HG03097 (cell line): ENCODE measurements at regions not wholly inside any gene's neighbourhood (a gene's known extent, or its start where the extent isn't known, plus 50 kb on each side); places are given as distances from the start of the nearest gene placed in this dataset.
"Not testable (repeated sequence)": the region's sequence is repeated elsewhere in the genome, so short reads cannot be mapped to it uniquely, and the experiment has no call there.

ENCODE experiments used
- ATAC-seq: cut with Tn5 transposase; IDR thresholded peaks from one replicate; pipeline ENCODE4 v1.9.1; 2021; ENCODE audit not compliant: unreplicated experiment, low FRiP score

GRCh38 chr3:103818800-103819199, 1384.0 kb downstream of the ZPLD1 start:
- ATAC-seq = no peak

- ATAC-seq = no peak
These were observed 1390.8 kb downstream of the ZPLD1 start for GRCh38 chr3:103825586-103825985.

GRCh38 chr3:103829723-103830326, 1395.0 kb downstream of the ZPLD1 start:
- no peak for ATAC-seq

- ATAC-seq = no peak
These were observed 1412.6 kb downstream of the ZPLD1 start for GRCh38 chr3:103847081-103848062.

- ATAC-seq = no peak
These were observed 1417.0 kb downstream of the ZPLD1 start for GRCh38 chr3:103851793-103852192.

- no peak for ATAC-seq
These were observed 1427.6 kb downstream of the ZPLD1 start for GRCh38 chr3:103862415-103862814.

- ATAC-seq = no peak
These were observed 1428.6 kb downstream of the ZPLD1 start for GRCh38 chr3:103863381-103863780.

GRCh38 chr3:103866113-103866512, 1431.3 kb downstream of the ZPLD1 start:
- no peak for ATAC-seq

GRCh38 chr3:103873021-103873420, 1438.2 kb downstream of the ZPLD1 start:
- no peak for ATAC-seq

- no peak for ATAC-seq
These were observed 1439.2 kb downstream of the ZPLD1 start for GRCh38 chr3:103873897-103874545.

- ATAC-seq = not testable (repeated sequence)
These were observed 1447.0 kb downstream of the ZPLD1 start for GRCh38 chr3:103881809-103882208.

- no peak for ATAC-seq
These were observed 1454.9 kb downstream of the ZPLD1 start for GRCh38 chr3:103889675-103890074.

GRCh38 chr3:103894162-103894822, 1459.5 kb downstream of the ZPLD1 start:
- ATAC-seq = no peak

- no peak for ATAC-seq
These were observed 1464.5 kb downstream of the ZPLD1 start for GRCh38 chr3:103899328-103899727.

GRCh38 chr3:103904991-103905390, 1461.7 kb upstream of the ALCAM start:
- ATAC-seq = no peak

- ATAC-seq = no peak
These were observed 1460.4 kb upstream of the ALCAM start for GRCh38 chr3:103906304-103906703.

GRCh38 chr3:103906808-103907207, 1459.9 kb upstream of the ALCAM start:
- ATAC-seq = no peak

- no peak for ATAC-seq
These were observed 1459.1 kb upstream of the ALCAM start for GRCh38 chr3:103907567-103907966.

- ATAC-seq = no peak
These were observed 1457.3 kb upstream of the ALCAM start for GRCh38 chr3:103909395-103909794.

- no peak for ATAC-seq
These were observed 1448.4 kb upstream of the ALCAM start for GRCh38 chr3:103918336-103918735.

GRCh38 chr3:103919327-103919726, 1447.4 kb upstream of the ALCAM start:
- ATAC-seq = no peak
